Stimulated activated CD4-positive, alpha-beta T cell treated with anti-CD3 and anti-CD28 coated beads, Interleukin-1b, Interleukin-23, amount 100 ng/mL, for 48 hours (primary cell): ENCODE measurements at regions not wholly inside any gene's neighbourhood (a gene's known extent, or its start where the extent isn't known, plus 50 kb on each side); places are given as distances from the start of the nearest gene placed in this dataset.
"Not testable (repeated sequence)": the region's sequence is repeated elsewhere in the genome, so short reads cannot be mapped to it uniquely, and the experiment has no call there.

ENCODE experiments used
- DNase-seq: peaks from one replicate; pipeline ENCODE4 v3.0.0-alpha.2; 2020

DNA sequence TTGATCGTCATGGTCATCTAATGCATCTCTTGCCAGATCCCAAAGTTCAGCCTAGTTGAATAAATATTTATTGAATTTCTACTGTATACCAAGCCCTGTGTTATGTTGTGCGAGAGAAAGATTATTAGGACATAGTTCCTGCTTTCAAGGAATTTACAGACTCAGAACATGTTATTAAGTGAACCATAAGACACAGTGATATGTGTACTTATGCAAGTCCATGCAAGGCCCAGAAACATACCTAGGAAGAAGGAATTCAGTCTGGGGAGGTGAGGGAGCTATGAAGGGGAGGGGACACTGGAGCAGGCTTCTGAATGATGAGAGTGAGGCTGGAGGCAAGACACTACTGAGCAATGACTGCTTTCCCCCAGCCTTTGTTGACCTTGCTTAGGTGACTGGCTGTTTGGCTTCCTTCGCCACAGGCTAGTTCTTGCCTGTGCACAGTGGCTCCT is 81.4 kb downstream of the ACAA2 start:
- no peak for DNase-seq

DNA sequence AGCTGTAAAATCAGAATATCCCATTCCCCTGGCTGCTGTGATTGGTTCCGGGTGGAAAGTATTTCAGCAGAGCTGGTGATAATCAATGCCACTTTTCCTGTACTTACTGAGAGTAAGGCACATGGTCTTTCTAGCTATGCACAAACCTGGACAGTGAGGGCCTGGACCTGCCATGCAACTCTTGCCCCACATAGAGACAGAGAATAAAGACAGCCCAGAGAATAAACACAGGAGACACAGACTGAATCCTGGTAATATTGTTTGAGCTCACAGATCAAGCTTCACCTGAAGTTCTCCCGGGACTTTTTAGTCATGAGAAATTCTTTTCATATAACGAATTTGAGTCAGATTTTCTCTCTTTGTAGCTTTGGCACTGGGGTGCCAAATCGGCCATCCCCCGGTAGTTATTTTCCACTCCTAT is 81.9 kb downstream of the ACAA2 start:
- no peak for DNase-seq

DNA sequence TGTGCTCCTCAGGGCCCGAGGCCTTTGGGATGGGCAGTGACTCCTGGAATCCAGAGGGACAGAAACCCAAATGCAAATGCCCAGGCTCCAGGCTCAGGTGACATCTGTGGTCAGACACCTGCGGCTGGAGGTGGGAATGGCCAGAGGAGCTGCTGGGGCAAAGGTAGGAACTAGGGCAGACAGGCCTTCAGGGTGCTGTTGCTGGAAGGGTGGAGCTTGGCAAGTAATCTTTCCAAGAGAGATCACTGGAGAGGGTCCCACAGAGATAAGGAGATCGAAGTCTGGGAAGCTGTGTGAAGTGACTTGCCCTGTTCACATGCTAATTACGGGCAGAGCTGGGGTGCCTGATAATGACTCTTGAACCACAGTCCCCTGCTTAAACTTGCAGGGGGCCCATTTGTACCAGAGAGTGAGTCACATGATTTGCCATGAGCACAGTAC is 82.4 kb downstream of the ACAA2 start:
- no peak for DNase-seq

DNA sequence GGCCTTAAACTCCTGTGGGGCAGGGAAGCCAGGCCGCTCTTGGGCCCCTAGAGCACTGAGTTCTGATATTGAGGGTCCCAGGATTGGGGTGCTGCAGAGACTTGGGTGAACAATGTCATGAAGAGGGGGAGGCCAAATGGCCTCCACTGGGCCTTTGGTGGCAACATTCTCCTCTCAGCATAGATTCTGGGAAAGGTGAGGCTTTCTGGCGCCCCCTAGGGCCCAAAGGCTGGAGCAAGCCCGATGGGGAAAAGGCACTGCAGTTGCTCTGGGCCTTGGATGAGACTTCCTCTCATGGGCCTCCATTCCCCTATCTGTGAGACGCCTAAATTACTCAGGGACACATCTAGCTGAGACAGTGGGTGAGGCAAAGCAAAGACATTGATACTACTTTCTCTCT is 84.8 kb downstream of the ACAA2 start:
- DNase-seq, result peak; percentile 47

DNA sequence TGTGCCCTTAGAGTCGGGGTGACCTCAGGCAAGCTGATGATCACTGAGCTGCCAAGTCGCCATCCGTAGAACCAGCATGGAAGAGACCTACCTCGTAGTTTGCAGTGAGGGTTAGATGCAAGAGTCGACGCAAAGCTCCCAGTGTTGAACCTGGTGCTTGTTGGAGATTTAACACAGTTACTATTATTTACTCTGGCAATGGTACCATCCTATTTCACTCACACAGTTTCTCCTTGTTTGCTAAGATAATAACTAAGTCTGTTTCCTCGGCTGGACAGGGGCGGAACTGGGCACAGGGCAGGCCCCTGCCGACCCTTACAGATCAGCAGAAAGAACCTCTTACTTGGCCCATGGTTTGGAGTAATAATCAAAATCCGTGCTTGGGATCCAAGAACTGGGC is 85.5 kb downstream of the ACAA2 start:
- DNase-seq, result no peak

DNA sequence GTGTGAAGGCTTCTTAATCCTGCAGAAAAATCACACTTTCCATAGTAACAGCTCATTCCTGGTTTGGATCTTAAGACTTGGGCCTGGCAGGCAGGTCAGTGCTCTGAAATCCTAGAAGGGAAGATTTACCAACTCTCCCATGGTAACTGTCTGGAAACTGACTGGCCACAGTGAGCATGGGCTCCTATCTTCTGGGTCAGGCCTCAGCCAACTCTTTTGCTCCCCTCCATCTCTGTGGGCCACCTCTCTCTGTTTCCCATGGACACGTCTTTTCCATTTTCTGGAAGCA is 86.7 kb downstream of the ACAA2 start:
- DNase-seq, result no peak

DNA sequence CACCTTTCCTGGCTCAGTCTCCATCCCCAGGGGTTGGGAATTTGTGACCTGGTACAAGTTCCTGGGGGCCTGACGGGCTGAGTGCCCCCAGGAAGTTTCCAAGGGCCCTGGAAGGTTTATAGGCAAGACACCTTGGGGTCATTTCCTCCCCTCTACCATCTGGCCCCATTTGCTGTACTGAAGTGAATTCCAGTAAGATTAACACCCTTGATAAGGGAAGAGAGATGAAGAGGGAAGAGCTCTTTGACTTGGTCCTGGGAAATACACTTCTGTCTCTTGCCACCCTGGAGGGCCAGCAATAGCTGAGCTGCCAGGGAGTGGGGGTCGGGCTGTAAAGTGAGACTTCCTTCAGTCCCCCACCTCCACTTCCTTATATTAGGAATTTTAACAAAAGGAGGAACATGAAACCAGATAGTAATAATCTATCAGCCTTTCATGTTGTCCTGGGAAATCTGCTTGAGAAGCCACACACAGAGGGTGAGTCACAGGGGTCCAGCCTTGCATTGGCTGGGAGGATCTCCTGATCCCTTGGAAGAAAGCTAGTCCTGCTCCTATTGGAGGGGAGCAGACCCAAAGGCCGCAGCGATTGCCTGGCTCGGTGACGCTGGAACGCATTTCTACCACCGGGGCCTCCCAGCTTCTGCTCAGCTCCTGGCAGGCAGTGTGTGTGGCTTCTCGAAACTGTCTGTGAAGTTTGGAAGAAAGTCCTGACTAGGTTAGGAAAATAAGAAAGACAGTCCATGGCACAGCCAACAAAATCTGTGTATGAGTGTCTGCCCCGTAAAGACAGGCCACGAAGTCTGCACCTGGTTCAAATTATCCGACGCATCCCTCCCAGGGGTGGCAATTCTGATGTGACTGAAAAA is 87.3 kb downstream of the ACAA2 start:
- DNase-seq, result no peak

DNA sequence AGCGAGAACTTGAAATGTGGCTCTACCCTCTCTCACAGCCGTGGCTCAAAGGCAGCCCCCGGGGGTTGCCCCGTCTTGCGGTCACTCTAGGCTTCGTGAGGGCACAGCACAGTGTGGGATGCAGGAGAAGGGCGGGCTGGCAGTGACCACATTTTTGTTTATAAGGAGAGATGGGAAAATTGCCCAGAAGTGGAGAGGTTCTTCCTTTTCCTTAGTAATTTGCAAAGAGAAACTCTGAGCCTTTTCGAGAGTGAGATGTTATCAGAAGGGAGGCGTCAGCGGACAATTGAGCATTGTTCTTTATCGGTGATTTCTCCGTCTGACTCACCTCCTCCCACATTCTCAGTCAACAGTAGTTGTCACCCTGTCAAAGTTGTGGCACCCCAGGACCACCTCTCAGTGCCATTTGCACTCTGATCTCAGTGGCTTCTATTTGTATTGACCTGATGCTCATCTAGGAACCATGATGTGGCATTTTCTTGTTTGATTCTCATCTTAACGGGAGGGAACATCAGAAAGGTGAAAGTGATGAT is 89.6 kb downstream of the ACAA2 start:
- DNase-seq, result peak; percentile 23

DNA sequence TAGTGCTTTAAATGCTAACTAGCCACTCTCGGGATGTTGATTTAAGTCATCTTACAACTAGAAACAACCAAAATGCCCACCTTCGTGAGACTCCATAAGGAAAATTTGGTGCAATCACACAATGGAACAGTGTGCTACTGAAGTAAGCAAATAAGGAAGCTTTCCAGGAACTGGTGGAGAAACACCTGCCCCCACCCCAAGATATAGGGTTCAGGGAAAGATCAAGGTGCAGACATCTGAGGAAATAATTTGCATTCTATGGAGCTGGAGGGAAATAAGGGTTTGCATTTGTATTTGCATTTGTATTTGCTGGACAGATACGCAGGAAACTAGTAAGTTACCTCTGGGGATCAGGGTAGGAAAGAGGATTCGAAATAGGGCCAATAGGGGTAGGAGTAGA is 90.9 kb downstream of the ACAA2 start:
- no peak for DNase-seq

DNA sequence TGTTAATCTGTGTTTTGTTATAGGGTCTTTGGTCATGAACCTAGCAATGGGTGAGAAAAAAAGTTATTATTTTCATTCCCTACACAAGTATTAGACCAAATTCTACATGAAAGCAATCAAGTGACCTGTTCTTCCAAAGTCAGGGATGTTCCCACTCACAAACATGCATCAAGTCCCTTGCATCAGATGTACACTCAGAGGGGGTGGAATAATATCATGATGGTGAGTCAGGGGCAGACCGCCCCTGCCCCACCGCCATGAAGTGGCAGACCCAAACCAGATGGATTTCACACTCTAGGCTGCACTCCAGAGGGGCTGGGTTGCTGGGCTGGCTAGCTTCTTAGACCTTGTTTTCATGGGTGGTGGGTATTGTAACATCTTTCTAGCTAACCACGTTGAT is 91.4 kb downstream of the ACAA2 start:
- no peak for DNase-seq

DNA sequence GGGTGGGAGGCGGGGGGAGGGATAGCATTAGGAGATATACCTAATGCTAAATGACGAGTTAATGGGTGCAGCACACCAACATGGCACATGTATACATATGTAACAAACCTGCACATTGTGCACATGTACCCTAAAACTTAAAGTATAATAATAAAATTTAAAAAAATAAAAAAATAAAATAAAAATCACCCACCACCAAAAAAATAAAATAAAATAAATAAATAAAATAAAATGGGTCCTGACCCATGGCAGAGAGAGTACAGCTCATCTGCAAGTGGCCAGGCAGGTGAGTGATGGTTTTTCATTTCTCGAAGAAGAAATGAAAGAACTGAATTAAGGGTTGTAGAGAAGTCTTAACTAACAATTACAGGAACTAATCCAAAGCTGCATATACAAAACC is 92.4 kb downstream of the ACAA2 start:
- DNase-seq, result not testable (repeated sequence)

DNA sequence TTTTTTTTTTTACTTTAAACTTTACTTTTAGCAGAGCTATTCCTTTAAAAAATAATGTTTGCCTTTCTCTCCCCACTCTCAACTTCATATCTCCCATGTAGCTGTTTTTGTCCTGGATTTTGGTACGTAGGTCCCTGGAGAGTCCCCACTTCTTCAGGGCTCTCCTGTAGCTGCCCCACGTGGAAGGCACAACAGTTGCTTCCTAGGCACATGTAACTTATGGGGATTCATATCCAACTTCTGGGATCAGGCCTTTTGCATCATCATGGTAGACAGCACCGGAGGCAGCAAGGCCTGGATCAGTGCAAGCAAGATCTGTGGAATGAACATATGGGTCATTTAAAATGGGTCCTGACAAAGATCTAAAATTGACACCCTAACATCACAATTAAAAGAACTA is 95.7 kb downstream of the ACAA2 start:
- no peak for DNase-seq

DNA sequence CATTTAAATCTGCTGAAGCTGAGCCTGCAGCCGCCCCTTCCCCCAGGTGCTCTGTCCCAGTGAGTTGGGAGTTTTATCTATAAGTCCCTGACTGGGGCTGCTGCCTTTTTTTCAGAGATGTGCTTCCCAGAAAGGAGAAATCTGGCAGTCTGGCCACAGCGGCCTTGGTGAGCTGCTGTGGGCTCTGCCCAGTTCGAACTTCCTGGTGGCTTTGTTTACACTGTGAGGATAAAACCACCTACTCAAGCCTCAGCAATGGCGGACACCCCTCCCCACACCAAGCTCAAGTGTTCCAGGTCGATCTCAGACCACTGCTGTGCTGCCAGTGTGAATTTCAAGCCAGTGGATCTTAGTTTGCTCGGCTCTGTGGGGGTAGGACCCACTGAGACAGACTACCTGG is 97.3 kb downstream of the ACAA2 start:
- no peak for DNase-seq

DNA sequence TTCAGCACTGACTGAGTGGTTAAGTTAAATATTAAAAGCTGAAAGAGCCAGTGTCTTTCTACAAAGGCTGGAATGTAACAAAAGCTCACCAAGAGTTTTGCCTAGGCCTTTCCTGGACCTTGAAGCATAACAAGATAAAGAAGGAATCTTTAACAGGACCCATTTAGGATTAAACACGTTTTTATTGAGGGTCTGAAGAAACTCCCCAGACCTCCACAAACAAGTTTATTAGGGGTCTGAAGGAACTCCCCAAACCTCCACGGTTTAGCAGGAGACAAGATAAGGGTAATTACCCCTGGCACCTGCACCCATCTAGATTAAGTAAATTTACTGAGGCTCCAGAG is 104.0 kb downstream of the ACAA2 start:
- no peak for DNase-seq

DNA sequence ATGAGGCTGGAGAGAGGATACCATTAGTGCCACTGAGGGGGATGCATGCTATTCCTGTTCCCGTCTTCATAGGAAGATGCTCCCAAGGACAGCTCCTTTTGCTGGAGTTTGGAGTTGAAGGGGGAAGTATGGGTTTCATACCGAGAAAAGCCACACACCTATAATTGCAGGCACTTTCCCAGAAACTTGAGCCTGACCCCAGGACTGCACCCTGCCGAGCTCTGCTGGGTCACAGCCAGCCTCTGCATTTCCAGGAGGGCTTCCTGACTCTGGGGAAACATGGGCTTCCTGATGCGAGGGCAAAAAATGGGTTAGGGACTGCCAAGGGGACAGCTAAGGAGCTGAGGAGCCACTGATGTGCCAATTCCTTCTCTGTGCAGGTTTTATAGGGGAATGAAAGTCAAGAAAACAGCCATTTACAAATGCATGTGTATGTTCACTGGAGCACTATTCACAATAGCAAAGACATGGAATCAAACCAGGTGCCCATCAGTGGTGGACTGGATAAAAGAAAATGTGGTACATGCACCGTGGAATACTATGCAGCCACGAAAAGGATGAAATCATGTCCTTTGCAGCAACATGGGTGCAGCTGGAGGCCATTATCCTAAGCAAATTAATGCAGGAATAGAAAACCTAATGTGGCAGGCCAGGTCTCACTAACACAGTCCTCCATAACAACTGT is 104.5 kb downstream of the ACAA2 start:
- DNase-seq, result no peak

DNA sequence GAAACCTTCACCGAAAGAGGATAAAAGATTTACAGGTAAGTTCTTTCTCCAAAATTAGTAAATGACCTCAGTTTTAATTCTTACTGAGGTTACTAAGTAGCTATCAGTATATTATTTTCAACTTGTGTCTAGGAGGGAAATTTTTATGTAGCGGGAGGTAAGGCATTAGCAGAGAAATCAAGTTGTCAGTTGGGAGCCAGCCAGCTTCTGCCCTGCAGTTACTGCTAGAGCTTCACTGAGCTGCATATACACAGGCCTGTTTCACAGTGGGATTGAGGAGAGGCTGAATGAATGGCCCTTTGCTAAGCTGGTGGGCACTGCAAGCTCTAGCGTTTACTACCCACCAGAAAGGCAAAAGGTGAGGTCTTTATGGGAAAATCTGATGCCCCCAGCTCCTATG is 105.7 kb downstream of the ACAA2 start:
- DNase-seq, result no peak

DNA sequence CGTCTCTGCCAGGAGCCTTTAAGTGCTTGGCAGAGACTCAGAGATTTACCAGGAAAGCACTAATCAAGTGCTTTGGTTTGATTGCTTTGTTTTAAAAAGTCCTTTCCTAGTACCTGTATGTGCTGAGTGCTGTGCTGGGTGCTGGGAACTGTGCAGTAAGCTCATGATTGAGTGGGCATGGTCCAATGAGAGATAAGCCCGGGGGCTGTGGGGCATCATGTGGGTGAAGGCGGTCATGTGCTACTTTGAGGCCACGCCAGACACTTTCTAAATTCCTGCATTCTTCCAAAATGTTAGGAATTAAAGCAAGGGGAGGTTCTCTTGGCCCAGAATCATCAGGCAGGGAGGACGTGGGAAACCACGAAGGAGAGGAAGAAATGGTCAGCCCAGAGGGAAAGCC is 109.0 kb downstream of the ACAA2 start:
- no peak for DNase-seq

DNA sequence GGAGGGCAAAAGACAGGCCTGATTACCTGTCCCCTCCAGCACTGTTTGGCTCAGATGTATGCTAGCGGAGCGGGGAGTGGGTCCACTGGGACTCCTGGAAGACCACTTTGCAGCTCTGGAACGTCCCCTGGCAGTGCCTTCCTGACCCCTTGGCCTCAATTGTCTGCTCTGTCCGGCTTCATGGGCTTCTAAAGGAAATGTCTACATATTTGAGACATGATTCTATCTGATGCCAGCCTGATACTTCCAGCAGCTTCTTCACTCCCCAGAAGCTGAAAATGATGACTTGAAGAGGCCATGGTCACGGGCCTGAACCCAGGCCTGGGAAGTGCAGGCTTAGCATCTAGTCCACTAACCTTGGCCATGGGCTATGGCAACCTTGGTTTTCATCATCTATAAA is 112.1 kb downstream of the ACAA2 start:
- no peak for DNase-seq

DNA sequence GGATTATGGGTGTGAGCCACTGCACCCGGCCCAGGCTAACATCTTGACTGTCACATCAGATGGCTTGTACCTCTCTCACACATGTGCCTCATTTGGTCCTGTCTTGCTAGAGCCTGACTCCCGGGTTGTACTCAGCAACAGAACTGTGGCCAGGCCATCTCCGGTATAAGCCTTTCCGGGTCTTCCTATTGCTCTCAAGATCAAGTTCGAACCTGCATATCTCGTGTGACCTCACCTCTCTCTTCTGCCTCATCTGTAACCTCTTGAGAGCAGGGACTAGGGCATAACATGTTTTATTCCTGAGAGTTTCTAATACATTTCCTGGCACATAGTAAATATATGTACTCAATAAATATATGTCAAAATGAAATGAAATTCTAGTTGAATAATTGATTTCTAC is 114.0 kb downstream of the ACAA2 start:
- no peak for DNase-seq

DNA sequence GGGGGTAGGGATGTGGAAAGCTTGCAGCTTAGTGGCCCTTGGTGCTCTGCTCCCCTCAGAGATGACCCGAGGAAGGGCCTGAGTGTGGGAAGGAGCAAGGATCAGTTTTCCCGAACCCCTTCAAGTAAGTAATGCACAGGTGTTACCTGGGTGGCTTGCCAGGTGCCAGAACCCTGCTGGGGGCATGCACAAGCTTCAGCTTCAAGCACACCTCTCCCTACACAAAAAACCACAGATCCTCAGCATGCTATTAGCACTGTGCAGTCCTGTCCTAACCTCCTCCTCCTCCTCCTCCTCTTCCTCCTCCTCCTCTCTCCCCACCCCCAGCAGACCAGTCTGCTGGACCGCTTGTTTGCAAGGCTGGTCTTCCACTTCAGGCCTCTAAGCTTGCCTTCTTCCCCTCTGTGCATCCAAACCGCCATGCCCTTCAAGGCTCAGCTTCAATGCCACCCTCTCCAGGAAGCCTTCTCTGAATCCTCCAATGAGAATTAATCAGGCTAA is 114.8 kb downstream of the ACAA2 start:
- no peak for DNase-seq

DNA sequence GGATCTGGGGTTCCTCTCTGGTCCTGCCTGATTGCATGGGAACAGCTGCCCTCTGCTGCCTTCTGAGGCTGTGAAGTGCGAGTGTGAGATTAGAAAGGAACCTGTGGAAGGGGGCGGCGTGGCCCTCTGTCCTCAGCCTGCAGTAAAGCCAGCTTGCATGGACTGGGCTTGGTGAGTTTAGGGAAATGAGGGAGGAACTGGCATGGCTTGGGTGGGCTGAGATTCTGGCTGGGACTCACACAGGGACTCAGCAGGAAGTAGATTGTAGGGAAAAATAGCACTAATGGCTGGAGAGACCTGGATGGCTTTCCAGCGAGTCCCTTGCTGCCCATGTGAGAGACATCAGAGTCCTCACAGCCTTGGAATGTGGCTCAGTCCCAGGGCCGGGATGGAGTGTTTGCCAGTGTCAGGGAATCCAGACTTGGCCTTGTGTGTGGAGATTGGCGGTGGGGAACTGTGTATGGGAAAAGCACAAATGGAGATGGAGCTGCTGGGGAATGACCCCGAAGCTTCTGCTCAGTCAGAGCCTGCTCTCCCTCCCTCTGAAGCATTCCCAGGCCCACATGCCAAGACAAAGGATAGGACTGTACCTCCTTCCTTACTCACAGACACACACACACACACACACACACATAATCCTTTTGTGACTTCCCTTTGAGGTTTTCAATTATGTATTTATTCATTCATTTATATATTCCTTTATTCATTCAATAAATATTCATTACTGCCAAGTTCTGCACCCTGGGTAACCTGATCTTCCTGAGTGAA is 115.4 kb downstream of the ACAA2 start:
- no peak for DNase-seq

DNA sequence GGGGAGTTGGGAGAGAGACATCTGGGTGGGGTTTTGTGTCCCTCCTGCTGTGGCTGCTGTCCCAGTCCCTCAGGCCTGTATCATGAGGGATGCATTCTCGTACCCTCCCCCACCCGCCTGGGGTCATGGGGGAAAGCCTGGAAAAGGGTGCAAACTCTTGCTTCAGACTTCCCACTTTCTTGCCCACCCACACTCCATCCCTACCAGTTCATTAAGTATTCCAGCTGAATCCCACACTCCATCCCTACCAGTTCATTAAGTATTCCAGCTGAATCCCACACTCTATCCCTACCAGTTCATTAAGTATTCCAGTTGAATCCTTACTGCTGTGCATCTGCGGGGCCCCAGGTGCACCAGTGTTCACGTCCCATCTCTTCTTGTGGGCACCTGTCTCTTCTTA is 116.3 kb downstream of the ACAA2 start:
- DNase-seq, result no peak

DNA sequence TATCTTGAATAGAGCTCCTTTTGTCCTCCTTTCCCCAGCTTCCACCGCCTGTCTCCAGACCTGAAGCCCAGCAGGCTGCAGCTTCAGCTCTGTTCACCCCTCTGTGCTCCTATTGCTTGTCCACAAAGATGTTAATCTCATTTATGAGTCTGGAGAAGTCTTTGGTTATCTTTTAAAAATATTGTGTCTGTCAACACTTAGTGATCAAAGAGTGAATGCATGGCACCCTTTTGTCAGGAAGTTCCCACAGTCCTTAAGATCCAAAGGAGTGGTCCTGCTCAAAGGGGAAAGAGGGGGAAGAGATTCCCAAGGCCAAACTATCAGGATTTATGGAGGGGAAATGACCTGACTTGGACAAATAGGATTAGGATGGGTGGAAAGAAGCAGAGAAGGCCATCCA is 118.9 kb downstream of the ACAA2 start:
- DNase-seq, result no peak

DNA sequence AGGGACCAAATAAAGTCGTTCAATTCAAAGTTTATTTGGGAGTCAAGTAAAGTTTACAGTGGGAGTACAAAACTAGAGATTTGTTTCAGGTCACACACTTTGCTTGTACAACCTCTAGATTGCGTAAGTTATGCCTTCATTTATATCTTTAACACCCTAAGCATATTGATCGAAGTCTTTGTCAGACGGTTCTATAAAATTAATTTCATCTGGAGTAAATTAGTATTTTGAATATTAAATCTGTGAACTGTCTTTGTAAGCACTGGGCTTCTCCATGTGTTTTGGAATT is 119.7 kb downstream of the ACAA2 start:
- no peak for DNase-seq
